Left forelimb (tissue), 1 donor: ENCODE measurements at regions not wholly inside any gene's neighbourhood (a gene's known extent, or its start where the extent isn't known, plus 50 kb on each side); places are given as distances from the start of the nearest gene placed in this dataset.

Experiments used
- DNase-seq: peaks from one replicate; pipeline ENCODE4 v3.0.0-alpha.2; 2018; ENCODE audit warnings: low spot score

DNA sequence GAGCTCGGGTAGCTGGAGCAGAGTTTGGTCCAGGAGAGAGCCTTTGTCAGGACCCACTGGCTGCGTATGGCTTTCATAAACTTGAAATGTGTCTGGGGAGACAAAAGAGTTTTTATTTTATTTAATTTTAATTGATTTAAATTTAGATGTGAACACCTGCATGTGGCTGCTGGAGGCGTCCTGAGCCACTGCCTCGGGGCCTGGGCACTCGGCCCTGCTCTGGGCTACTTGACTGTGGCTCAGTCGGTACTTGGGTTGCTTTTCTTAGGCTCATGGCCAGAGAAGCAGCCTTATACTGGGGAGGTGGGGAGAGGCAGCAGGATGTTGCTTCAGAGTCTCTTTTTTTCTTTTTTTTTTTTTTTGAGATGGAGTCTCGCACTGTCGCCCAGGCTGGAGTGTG is 661.8 kb upstream of the HS6ST1 start:
- no peak for DNase-seq

DNA sequence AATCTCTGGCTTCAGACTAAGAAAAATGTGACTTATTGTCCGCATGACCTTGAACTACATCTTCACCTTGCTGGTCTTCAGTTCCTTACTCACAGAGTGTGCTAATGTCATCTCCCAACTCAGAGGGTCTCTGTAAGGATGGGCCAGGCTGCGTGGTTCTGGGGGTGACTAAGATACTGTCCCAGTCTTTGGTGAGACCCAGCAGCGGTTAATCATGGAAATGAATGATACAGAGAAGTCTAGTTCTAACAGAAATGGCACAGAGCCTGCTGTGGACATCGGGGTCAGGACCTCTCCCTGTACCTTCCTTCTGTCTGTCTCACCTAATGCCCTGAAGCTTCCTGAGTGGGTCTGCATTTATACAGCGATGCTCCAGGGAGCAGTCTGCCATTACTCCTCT is 662.7 kb upstream of the HS6ST1 start:
- DNase-seq = no peak

DNA sequence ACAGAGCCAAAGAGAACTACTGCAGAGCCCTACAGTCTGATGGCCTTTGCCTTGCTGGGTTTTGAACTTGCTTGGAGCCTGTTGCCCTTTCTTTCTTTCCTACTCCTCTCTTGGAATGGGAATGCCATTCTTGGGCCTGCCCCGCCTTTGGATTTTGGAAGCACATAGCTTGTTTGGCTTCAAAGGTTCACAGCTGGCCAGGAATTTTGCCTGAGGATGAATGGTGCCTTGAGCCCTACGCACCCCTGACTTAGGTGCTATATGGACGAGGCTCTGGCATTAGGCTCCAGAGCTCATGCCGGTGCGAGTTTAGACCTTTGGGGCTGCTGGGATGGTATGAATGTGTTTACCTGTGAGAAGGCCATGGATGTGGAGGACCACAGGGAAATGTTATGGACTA is 663.3 kb upstream of the HS6ST1 start:
- no peak for DNase-seq

DNA sequence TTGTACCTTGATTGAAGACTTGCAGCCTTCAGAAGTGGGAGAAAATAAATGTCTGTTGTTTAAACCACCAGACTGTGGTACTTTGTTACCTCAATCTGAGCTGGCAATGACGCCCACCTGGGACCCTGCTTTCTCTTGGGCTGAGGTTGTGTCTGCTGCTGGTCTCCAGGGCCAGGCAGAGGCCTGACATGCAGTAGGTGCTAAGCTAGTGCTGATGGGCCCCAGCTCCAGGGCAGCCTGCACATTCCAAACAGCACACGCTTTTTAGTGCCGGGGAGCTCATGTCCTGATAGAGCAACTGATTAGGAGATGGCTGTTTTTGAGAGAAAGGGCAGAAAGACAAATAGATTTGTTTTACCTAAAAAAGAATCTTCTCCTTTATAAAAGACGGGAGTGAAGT is 664.0 kb upstream of the HS6ST1 start:
- no peak for DNase-seq

DNA sequence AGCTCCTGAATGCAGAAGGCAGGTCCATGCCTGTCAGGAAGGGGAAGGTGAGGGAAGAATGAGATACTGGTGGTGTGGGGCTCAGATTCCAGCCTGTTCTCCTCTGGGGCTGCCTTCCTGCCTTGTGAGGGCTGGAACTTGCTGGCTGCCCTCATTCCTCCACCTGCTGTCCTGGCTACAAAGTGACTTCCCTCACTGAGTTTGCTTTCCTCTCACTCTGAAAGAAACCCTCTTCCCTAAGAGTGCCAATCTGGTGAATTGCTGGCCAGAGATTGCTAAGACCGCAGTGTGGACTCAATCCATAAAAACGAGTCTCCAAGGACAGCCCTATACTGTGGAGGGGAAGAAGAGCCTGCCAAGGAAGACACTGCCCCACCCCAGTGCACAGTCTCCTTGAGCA is 664.4 kb upstream of the HS6ST1 start:
- no peak for DNase-seq

DNA sequence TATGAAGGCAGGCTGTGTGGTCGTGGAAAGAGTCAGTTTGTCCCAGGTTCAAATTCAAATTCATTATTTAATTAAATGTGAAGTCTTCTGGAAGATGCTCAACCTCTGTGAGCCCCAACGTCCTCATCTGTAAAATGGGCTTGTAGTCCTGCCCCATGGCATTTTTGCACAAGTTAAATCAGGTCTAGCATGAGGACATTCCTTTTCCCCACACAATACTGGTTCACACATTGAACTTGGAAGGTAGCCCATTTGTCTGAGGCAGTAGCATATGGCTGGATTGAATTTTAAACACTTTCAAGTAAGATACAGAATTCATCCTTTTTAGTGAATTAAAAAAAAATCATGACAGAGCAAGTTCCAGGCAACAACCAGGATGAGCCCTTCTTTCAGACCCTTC is 665.4 kb upstream of the HS6ST1 start:
- no peak for DNase-seq

DNA sequence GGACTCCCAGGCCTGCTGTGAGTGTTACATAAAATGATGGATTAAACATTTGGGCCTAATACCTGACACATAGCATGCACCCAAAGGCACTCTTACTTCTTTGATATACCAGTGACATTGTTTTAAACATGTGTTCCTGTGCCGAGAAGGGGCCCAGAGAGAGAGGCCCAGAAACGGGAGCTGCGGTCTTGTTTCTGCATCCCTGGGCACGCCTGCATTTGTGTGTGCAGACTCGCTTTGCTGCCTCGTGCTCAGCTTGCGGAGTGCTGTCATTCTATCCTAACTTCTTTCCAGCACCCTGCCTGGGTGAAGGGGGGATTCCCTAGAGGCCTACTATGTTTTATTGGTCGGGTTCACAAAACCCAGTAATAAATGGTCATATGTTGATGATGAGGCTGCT is 666.2 kb upstream of the HS6ST1 start:
- DNase-seq = no peak

DNA sequence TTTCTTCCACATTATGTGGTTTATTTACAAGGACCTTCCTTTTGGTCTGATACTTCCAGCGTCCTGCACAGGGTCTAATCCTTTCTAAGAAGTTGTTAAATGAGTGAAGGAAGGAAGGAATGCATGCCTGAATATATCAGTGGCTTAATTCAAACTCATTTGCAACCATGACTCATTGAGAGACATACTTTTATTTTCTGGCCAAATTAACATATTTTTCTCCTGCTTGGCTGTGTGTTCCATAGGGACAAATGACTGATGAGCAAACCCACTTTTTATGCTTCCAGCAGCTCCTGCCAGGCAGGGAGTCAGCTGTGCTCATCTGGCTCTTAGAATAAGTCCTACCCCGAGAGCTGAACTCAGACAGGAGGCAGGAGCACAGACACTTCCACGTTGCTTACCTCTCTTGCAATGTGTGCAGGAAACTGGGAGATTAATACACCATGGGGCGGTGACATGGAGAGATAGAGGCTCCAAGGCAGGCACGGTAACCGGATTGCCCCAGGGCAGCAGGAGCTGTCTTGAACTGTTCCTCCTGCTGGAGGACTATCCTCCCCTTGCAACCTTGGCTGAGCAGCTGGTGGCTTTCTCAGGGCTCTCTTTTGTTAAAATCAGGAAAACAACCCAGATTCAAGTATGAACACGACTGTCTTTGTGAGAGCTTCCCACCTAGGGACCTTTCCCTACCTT is 667.5 kb upstream of the HS6ST1 start:
- DNase-seq = no peak

DNA sequence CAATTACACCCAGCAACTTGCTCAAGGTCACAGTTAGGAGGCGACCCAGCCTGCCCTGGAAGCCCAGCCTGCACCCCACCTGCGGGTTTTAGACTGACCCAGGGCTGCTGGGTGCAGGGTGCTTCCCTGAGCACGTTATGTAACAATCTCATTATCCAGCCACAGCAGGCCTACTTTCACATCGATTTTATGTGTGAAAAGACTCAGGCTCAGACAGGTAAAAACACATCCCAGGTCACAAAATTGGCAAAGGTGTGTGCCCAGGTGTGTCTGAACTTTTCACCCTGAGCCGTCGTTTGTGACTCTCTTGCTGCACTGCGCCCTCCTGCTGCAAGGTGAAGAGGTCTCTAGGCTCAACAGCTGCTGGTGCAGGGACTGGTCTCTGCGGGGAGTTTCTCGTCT is 668.2 kb upstream of the HS6ST1 start:
- no peak for DNase-seq

DNA sequence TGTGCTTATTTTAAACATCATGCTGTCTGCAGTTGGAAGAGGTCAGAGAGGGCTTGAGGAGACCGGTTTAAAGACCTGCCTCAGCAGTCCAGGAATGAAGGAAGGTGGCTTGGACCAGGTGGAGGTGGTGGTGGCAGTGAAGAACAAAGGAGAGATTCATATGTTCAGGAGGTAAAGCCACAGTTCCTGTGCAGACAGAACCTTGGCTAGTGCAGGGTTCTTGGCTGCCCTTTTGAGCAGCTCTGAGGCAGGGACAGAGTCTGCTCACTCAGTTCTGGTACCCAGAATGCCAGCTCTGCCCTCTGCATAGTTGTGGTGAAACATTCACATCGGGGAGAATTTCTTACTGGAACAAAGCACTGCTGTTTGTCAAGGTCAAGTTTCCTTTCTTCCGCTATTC is 669.7 kb upstream of the HS6ST1 start:
- DNase-seq = no peak

DNA sequence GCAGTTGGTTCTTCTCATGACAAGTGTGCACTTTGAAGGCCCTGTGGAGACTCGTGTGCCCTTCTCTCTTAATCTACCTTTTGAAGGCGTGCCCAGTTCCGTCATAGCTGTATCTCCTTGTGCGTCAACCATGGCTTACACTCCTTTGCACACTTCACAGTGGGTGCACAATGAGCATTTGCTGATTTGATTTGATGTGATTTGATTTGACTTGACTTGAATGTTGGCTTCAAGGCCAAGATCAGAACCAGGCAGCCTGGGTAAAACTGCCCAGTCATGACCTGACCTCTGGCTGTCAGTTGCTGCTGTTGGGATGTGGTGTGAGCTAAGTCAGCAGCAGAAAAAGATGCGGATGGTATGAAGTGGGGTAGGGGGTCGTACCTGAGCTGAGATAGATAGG is 670.3 kb upstream of the HS6ST1 start:
- no peak for DNase-seq

DNA sequence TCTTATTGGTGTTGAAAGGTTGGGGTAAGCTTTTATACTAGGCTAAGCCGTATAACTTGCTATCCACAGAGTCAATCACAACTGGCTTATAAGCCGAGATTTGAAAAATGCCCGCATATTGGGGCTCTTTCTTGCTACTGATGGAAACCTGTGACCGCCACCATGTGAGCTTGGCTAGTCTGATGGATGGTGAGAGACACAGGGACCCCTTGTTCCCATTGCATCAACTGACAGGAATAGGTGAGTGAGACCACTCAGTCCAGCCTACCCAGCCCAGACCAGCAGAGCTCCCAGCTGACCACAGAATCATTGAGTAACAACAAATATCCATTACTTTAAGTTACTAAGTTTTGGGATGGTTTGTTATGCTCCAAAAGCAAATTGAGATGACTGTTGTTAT is 676.4 kb upstream of the HS6ST1 start:
- no peak for DNase-seq

DNA sequence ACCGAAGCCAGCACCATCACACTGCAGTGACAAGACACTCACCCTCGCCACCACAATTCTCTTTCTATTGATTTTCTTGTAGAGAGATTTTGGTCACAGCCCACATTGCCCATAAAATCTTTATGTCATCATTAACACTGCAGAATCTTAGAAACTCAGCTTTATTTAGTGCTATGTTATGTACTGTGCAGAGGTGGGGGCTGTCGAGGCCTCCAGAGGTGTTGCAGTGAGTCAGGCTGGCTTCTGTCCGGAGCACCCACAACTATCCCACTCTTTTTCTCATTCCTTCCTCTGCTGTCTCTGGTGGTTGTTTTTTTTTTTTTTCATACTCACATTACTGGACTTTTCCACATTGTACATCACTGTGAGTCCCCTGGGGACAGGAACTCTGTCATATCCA is 677.4 kb upstream of the HS6ST1 start:
- no peak for DNase-seq

DNA sequence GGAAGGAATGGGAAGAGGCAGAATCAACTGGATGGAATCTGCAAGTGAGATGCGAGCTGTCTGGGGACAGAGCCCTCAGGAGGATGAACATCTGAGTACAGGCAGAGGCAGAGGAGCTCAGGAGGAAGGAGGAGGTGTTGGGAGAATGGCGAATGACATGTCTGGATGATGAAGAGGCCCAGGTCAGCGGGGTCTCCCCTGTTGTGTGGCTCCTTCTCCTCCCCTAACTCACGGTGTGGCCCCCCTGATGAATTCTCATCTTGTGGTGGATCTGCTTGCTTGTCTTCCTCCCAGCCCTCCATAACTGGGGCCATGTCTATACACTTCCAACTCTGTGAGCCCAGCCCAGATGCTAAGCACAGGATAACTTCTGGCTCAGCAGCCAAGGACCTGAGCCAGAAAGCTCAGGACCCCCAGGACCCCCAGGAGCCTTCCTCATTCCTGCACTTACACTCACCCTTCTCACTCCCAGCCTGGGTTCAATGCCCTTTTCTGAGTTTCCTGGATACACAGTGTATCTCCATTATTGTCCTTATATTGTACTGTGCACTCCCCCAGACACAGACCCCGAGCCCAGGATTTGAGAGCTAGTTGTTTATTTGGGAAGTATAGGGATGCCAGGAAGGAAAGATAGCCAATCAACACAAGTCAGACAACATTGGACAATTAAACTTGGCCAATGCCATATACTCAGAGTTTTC is 678.6 kb upstream of the HS6ST1 start:
- no peak for DNase-seq

DNA sequence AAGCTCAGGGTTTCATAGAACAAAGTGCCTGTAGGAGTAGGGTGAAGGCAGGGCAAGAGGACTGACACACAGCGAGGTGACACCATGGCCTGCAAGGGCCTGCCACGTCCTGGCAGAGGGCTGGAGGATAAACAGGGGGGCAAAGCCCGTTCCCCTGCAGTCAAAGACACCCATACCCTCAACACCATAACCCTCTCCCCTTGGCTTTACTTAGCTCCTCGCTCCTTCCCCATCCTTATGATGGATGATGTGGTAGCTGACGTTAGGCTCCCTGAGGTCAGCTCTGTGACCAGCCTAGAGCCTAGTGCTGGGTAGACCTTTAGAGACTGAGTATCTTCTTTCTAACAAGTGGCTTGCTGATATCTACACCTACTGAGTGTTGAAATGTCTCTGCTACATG is 683.3 kb upstream of the HS6ST1 start:
- no peak for DNase-seq

DNA sequence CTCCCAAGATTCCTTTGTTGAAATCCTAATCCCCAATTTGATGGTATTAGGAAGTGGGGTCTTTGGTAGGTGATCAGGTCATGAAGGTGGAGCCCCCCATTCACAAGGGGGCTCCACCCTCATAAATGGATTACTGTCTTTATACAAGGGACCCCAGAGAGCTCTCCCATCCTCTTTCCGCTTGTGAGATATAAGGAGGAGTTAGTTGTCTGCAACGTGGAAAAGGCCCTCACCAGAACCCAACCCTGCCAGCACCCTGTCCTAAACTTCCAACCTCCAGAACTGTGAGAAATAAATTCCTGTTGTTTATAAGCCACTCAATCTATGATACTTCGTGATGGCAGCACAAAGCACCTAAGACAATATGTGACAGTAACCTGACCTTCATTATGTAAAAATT is 684.1 kb upstream of the HS6ST1 start:
- DNase-seq = no peak

DNA sequence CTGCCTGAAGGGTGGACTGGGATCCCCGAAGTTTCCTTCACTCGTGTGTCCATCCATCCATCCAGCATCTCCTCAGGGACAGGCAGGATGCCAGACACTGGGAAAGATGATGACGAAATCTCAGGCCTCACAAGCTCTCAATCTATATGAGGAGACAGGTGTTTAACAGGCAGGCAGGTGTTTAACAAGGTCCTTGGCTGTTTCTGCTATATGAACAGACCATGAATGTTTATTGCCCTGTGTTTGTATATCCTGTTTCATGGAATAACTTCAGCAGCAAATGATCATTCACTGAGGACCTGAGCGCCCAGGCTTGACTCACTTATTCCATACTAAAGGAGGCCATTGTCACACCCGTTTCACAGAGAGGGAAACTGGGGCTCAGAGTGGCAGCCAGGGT is 685.8 kb upstream of the HS6ST1 start:
- DNase-seq = no peak

DNA sequence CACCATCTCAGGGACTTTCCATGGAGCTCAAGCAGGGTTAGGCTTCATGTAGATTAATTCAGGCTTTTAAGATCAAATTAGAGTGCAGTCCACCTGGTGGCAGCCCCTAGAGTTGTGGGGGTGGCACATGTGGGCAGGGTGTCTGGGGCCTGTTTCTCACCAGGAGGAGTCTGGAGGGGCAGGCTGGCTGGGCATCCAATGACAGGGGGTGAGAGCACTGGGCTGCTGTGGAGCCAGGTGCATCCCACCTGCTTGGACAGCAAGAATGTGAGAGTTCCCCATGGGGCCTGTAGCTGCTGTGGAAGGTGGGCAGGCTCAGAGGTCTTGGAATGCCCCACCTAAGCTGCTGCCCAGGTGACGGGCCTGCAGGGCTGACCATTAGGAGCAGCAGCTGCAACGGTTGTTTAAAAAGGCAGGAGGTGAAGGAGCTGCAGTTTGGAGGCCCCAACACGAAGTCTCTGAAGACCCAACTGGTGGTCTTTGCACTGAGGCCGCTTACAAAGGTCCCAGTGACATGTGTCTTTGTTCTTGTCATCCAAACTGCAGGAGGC is 686.3 kb upstream of the HS6ST1 start:
- DNase-seq = no peak

DNA sequence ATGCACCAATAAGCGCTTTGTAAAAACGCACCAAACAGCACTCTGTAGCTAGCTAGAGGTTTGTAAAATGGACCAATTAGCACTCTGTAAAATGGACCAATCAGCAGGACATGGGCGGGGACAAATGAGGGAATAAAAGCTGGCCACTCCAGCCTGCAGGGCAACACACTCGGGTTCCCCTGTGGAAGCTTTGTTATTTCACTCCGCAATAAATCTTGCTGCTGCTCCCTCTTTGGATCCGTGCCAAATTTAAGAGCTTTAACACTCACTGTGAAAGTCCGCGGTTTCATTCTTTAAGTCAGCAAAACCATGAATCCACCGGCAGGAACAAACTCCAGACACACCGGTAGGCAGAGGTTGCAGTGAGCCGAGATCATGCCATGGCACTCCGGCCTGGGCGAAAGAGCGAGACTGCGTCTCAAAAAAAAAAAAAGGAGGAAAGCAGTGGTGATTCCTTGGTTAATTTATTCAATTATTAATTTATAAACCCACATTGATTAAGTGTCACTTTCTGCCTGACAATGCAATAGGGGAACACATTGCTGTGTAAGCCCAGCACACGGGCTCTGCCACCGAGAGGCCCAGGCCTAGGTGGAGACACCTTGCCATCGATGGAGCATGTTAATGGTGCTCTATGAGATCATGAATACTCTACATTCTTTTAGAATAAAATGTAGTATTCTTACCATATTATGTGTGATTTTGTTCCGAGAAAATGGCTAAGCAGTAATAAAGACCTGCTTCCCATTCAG is 687.6 kb upstream of the HS6ST1 start:
- no peak for DNase-seq

DNA sequence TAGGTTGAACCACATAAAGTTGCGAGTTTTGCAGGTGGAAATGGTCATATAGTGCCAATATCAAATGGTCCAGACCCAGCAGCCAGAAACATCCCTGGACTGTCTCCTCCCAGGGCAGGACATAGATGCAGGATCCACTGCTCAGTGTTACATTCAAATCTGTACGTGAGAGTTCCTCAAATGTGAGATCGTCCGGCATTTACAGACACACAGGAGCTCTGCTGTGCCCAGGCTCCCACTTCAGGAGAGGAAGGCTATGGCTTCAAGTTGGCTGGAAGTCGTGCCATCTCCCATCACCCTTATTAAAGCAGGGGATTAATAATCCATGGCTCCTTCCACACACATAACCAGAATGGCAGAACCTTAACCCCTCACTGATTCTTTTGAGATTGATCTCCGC is 688.2 kb upstream of the HS6ST1 start:
- no peak for DNase-seq

DNA sequence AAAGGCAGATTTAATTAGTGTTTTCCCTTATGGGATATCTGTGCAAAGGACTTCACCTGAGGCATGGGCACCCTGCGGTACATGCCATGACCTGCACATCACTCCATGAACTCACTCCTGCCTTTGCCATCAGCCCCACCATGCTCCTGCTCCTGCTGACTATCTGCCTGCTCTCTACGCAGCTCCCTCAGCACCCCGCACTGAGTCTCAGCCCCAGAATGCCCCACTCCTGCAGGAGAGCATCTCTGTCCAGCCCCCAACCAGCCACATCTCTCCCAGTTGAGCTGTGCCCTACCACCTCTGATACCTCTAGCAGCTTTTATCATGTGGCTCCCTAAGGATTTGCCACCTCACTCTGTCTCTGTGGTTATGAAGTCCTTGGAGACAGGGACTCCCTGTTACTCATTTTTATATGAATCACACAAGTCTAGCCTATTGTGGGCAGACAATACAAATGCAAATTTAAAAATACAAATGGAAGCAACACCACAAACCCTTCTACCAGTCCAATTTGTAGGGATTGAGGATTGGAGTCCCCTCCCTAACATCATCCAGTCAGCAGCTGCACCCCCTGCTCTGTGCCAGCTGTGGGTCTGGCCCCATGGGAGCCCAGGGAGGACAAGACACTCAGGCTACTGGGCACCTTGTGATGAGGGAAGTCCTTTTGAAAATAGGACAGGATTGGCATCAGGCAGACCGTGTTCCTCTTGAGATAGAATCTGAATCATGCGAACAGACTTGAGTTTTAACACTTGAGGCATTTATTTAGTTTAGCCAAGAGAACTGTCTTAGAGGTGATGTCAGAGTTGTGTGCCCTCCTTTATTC is 689.6 kb upstream of the HS6ST1 start:
- DNase-seq = no peak

DNA sequence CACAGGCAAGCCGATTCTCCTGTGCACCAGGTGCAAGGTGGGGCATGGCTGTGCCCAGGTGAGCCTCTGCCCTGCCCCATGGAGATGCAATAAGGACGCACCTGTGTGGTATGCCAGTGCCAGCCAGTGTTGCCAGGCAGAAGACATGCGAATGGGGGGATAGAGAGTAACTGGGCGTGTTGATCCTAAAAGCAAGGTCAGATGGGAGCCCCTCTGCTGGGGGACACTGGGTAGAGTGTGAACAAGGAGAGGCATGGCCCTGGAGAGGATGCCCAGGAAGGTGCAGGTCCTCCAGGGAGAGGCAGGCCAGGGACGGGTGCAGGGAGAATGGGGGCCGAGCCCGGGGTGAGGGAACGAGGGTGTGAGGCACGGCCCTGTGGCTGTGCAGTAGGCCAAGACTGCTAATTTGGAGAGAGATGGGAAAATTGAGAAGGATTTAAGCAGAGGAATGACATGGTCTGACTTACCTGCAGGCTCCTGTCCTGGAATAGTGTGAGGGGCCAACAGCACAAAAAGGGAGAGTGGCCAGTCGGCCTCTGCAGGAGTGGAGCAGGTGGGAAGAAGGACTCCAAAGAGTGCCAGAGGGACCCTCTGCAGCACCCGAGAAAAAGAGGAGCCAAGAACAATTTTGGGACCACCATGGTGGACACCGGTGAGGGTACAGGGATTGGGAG is 690.4 kb upstream of the HS6ST1 start:
- no peak for DNase-seq
